ENCODE measurements at regions not wholly inside any gene's neighbourhood (a gene's known extent, or its start where the extent isn't known, plus 50 kb on each side); places are given as distances from the start of the nearest gene placed in this dataset.

GRCh38 chr6:148263961-148264360 lies 78.7 kb upstream of the SASH1 start:
- no peak for DNase-seq (ENCODE audit: low spot score)
- no peak for ATAC-seq

GRCh38 chr6:148265054-148265453 lies 77.6 kb upstream of the SASH1 start:
- no peak for ATAC-seq
- DNase-seq (ENCODE audit: low spot score): no peak

GRCh38 chr6:148269386-148269785 lies 73.3 kb upstream of the SASH1 start:
- ATAC-seq (no peak), DNase-seq (ENCODE audit: low spot score) (no peak)

GRCh38 chr6:148271711-148272439 lies 70.8 kb upstream of the SASH1 start:
- no peak for ATAC-seq
- DNase-seq (ENCODE audit: low spot score): no peak

GRCh38 chr6:148272597-148272996 lies 70.0 kb upstream of the SASH1 start:
- DNase-seq (ENCODE audit: low spot score): no peak
- no peak for ATAC-seq

GRCh38 chr6:148273962-148274752 lies 68.5 kb upstream of the SASH1 start:
- ATAC-seq (no peak), DNase-seq (ENCODE audit: low spot score) (no peak)

- no peak for DNase-seq (ENCODE audit: low spot score)
- ATAC-seq: no peak
These were observed 67.8 kb upstream of the SASH1 start for GRCh38 chr6:148274809-148275208.

- ATAC-seq (no peak), DNase-seq (ENCODE audit: low spot score) (no peak)
These were observed 57.4 kb upstream of the SASH1 start for GRCh38 chr6:148285205-148285604.

- ATAC-seq: no peak
- DNase-seq (ENCODE audit: low spot score): no peak
These were observed 56.1 kb upstream of the SASH1 start for GRCh38 chr6:148286563-148286962.

- ATAC-seq (no peak), DNase-seq (ENCODE audit: low spot score) (no peak)
These were observed 54.9 kb upstream of the SASH1 start for GRCh38 chr6:148287623-148288333.

GRCh38 chr6:148288541-148288940 lies 54.1 kb upstream of the SASH1 start:
- DNase-seq (ENCODE audit: low spot score): no peak
- ATAC-seq: no peak

- no peak for ATAC-seq
These were observed 53.5 kb upstream of the SASH1 start for GRCh38 chr6:148289153-148289552.

GRCh38 chr6:148291876-148292275 lies 50.8 kb upstream of the SASH1 start:
- ATAC-seq: no peak
- DNase-seq (ENCODE audit: low spot score): no peak

More at GRCh38 chr6:148289153-148289552, 53.5 kb upstream of the SASH1 start:
- no peak for DNase-seq (ENCODE audit: low spot score)
